K562 (cell line): ENCODE measurements at regions not wholly inside any gene's neighbourhood (a gene's known extent, or its start where the extent isn't known, plus 50 kb on each side); places are given as distances from the start of the nearest gene placed in this dataset.

ENCODE experiments used
- CTCF ChIP-seq, 3 experiments: IDR thresholded peaks in 2 of 3; conservative IDR thresholded peaks in 1 of 3; 2 replicates each; pipeline ENCODE4 v1.5.1; 2011 to 2012; ENCODE audit warnings: low read length in 3 of 3, mild to moderate bottlenecking in 3 of 3, control low read depth in 2 of 3, improper control_type of control experiment in 1 of 3, inconsistent platforms in 1 of 3, low read depth in 1 of 3, mixed read lengths in 1 of 3, moderate library complexity in 1 of 3; ENCODE audit not compliant: insufficient read depth in 2 of 3
- GABPB1 ChIP-seq: sonication (generic); formaldehyde crosslinking; IDR thresholded peaks from 2 replicates; pipeline ENCODE4 v1.8.0; 2022; ENCODE audit warnings: mild to moderate bottlenecking, missing genetic modification reagents
- POLR2AphosphoS5 ChIP-seq: IDR thresholded peaks from 2 replicates; pipeline ENCODE4 v1.6.1; 2011; ENCODE audit warnings: mild to moderate bottlenecking, low read depth, low read length, moderate library complexity; ENCODE audit not compliant: control insufficient read depth, insufficient read depth
- SPI1 ChIP-seq: IDR thresholded peaks from 2 replicates; pipeline ENCODE4 v1.6.1; 2011; ENCODE audit warnings: low read depth, low read length, control low read depth, borderline replicate concordance
- ZNF398 ChIP-seq: fragments of 250-450 bp; sonication (Bioruptor Pico); IDR thresholded peaks from 2 replicates; pipeline ENCODE4 v1.8.0; 2021; ENCODE audit warnings: moderate library complexity, mild to moderate bottlenecking, inconsistent platforms
- ZNF668 ChIP-seq: fragments of 250-450 bp; sonication (Bioruptor Pico); IDR thresholded peaks from 2 replicates; pipeline ENCODE4 v1.8.0; 2022; ENCODE audit warnings: mild to moderate bottlenecking, inconsistent platforms

GRCh38 chr9:89801742-89802670 lies 197.2 kb downstream of the GADD45G start:
- TF ChIP-seq ZNF668 (CRISPR knock-in tag), result no peak
- no peak for TF ChIP-seq ZNF398 (CRISPR knock-in tag)
- no peak for TF ChIP-seq CTCF (IDR thresholded peaks at IDR 0.05 in 2 of 3, conservative IDR thresholded peaks at IDR 0.05 in 1 of 3; ENCODE audit: insufficient read depth in 2 of 3, low read depth in 1 of 3, low read length in 3 of 3)
- TF ChIP-seq SPI1, result no peak
- TF ChIP-seq POLR2AphosphoS5, result no peak
- TF ChIP-seq GABPB1 (CRISPR knock-in tag), result no peak
